Colonic mucosa (tissue), 4 donors: ENCODE measurements at regions not wholly inside any gene's neighbourhood (a gene's known extent, or its start where the extent isn't known, plus 50 kb on each side); places are given as distances from the start of the nearest gene placed in this dataset.
"Not testable (repeated sequence)": the region's sequence is repeated elsewhere in the genome, so short reads cannot be mapped to it uniquely, and the experiment has no call there.

ENCODE experiments used
- DNase-seq: peaks from one replicate; pipeline ENCODE4 v3.0.0-alpha.2; 2020
- H3K27ac ChIP-seq: fragments of 200-600 bp; one replicate; pipeline ENCODE4 v1.8.0; 2021
- H3K27me3 ChIP-seq: fragments of 200-600 bp; one replicate; pipeline ENCODE4 v1.8.0; 2021
- H3K36me3 ChIP-seq: fragments of 200-600 bp; one replicate; pipeline ENCODE4 v1.8.0; 2021
- H3K4me1 ChIP-seq: fragments of 200-600 bp; one replicate; pipeline ENCODE4 v1.8.0; 2021; ENCODE audit warnings: mild to moderate bottlenecking
- H3K4me3 ChIP-seq: fragments of 200-600 bp; one replicate; pipeline ENCODE4 v1.8.0; 2021
- H3K9ac ChIP-seq, 2 donors: one replicate each; pipeline ENCODE4 v1.7.0; 2013; ENCODE audit warnings: control low read depth in 2 of 2, low read depth in 2 of 2, low read length in 2 of 2
- H3K9me3 ChIP-seq: fragments of 200-600 bp; one replicate; pipeline ENCODE4 v1.8.0; 2021
- CTCF ChIP-seq: fragments of 200-600 bp; IDR thresholded peaks from one replicate; pipeline ENCODE4 v1.8.0; 2022; ENCODE audit warnings: antibody characterized with exemption, mild to moderate bottlenecking
- intact Hi-C: fragments of 100-400 bp; cut with DNase I; formaldehyde crosslinking; loops from one replicate; pipeline ENCODE4 v1.14.1; 2022
- donor health status: healthy.
- donor health status: DM: no; HTN: no; CAD: no.
- donor health status: DM: no; HTN: no; CAD: no.

DNA sequence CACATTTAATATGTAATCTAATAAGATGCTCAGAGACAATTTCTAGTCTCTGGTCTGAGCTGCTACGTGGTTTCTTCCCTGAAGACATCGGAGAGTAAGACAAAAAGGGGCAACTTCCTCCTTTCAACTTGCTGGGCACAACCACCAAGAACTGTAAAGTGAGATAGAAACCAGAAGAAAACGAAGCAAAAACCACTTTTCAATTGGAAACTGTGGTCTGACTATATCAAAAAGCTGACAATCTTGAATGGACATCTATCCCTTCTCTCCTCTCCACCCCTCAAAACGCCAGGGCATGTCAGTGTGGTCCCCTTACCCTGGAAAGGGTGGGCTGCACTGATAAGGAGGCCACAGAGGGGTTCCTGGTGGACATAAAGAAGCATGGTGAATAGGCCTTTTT lies 269.1 kb downstream of the CD83 start:
- H3K36me3 ChIP-seq, result no peaks in the 10 kb centered on the region
- TF ChIP-seq CTCF, result no peak
- H3K27ac ChIP-seq, result no peak overlapping the region
- H3K4me3 ChIP-seq, result no peak overlapping the region
- intact Hi-C loops, result no loop called here
- no peak overlapping the region for H3K9ac ChIP-seq
- H3K27me3 ChIP-seq, result no peaks in the 10 kb centered on the region
- no peak for DNase-seq
- no peaks in the 10 kb centered on the region for H3K4me1 ChIP-seq
- H3K9me3 ChIP-seq, result no peaks in the 10 kb centered on the region

DNA sequence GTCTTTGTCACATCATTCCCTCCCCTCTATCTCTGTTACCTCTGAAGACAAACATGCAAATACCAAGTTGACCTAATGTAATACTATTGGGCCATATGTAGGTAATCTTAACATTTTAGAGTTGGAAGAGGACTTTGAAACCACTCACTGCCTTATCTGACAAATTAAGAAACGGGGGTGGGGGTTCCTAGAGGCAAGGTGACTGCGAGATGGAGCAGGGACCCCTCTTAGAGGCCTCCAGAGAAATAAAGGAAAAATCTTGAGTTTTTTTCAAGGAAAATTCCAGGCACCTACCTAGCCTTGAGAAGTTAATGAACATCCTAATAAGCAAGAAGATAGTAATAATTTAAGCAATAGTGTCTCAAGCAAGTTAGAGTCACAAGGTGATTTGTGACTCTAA lies 270.8 kb downstream of the CD83 start:
- Histone ChIP-seq H3K36me3 (no peaks in the 10 kb centered on the region), H3K9me3 (no peaks in the 10 kb centered on the region), H3K9ac (no peak overlapping the region), H3K4me3 (no peak overlapping the region), H3K4me1 (no peaks in the 10 kb centered on the region), H3K27ac (no peak overlapping the region), H3K27me3 (no peaks in the 10 kb centered on the region)
- DNase-seq, result no peak
- intact Hi-C loops, result no loop called here
- TF ChIP-seq CTCF, result no peak

- H3K27me3 ChIP-seq, H3K4me1 ChIP-seq, DNase-seq, H3K4me3 ChIP-seq, H3K9ac ChIP-seq, H3K9me3 ChIP-seq, intact Hi-C loops, H3K27ac ChIP-seq, H3K36me3 ChIP-seq: not testable (repeated sequence)
These were observed 272.2 kb downstream of the CD83 start for GRCh38 chr6:14389776-14390175.

GRCh38 chr6:14390805-14391204 lies 273.2 kb downstream of the CD83 start:
- Histone ChIP-seq H3K4me3 (no peak overlapping the region), H3K9ac (no peak overlapping the region), H3K36me3 (no peaks in the 10 kb centered on the region), H3K27ac (no peak overlapping the region), H3K4me1 (no peaks in the 10 kb centered on the region), H3K27me3 (no peaks in the 10 kb centered on the region), H3K9me3 (no peaks in the 10 kb centered on the region)
- no peak for TF ChIP-seq CTCF
- intact Hi-C loops, result no loop called here
- no peak for DNase-seq

DNA sequence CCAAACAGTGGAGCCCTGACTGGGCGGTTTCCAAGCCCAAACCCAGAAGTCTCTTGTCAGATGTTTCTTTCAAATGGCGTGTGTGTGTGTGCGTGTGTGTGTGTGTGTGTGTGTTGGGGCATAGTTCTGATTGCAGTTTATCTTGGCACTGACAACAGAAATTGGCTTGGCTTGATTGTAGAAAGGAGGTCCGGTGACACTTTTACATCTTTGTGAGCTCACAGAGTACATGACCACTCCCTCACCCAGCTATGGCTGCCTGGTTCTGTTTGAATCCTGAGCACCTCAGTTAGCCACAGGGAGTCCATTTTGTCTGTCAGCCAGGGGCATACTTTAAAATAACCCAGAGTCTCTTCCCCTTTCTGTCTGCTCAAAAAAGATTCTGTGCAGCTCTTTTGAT lies 276.3 kb downstream of the CD83 start:
- H3K4me3 ChIP-seq, result no peak overlapping the region
- no peak for TF ChIP-seq CTCF
- intact Hi-C loops, result no loop called here
- no peaks in the 10 kb centered on the region for H3K27me3 ChIP-seq
- H3K4me1 ChIP-seq, result no peaks in the 10 kb centered on the region
- no peak for DNase-seq
- H3K9ac ChIP-seq, result no peak overlapping the region
- H3K9me3 ChIP-seq, result no peaks in the 10 kb centered on the region
- no peak overlapping the region for H3K27ac ChIP-seq
- no peaks in the 10 kb centered on the region for H3K36me3 ChIP-seq

GRCh38 chr6:14396392-14396791 lies 278.8 kb downstream of the CD83 start:
- Histone ChIP-seq H3K4me3 (no peak overlapping the region), H3K36me3 (no peaks in the 10 kb centered on the region), H3K9me3 (no peaks in the 10 kb centered on the region), H3K27me3 (no peaks in the 10 kb centered on the region), H3K4me1 (no peaks in the 10 kb centered on the region), H3K9ac (no peak overlapping the region), H3K27ac (no peak overlapping the region)
- intact Hi-C loops, result no loop called here
- no peak for TF ChIP-seq CTCF
- no peak for DNase-seq
